ENCODE measurements at regions not wholly inside any gene's neighbourhood (a gene's known extent, or its start where the extent isn't known, plus 50 kb on each side); places are given as distances from the start of the nearest gene placed in this dataset.

- no peak overlapping the region for H3K4me3 ChIP-seq (replicated peaks in 1 of 3)
- intact Hi-C loops (cut with DNase I): no loop called here
- DNase-seq: no peak
- TF ChIP-seq POLR2A (IDR thresholded peaks at IDR 0.05): no peak
- no peak for TF ChIP-seq CTCF (IDR thresholded peaks at IDR 0.05)
- no peaks in the 10 kb centered on the region for H3K27me3 ChIP-seq
- no peaks in the 10 kb centered on the region for H3K9me3 ChIP-seq
- no peaks in the 10 kb centered on the region for H3K36me3 ChIP-seq
- no peaks in the 10 kb centered on the region for H3K4me1 ChIP-seq
- H3K27ac ChIP-seq: no peak overlapping the region
- 57 to 71% methylated on average over 2 of the region's 2 CpGs for WGBS, 2 donors
These were observed 789.9 kb upstream of the C9orf72 start for GRCh38 chr9:28363151-28363562.

GRCh38 chr9:28365020-28365640, 791.8 kb upstream of the C9orf72 start:
- intact Hi-C loops (cut with DNase I): no loop called here
- 78 to 80% methylated on average over 6 of the region's 6 CpGs for WGBS, 2 donors
- TF ChIP-seq POLR2A (IDR thresholded peaks at IDR 0.05) (no peak), CTCF (IDR thresholded peaks at IDR 0.05) (no peak)
- Histone ChIP-seq H3K27me3 (no peaks in the 10 kb centered on the region), H3K4me3 (replicated peaks in 1 of 3) (no peak overlapping the region), H3K4me1 (no peaks in the 10 kb centered on the region), H3K9me3 (no peaks in the 10 kb centered on the region), H3K27ac (no peak overlapping the region), H3K36me3 (no peaks in the 10 kb centered on the region)
- DNase-seq: no peak

- DNase-seq: no peak
- TF ChIP-seq CTCF (IDR thresholded peaks at IDR 0.05) (no peak), POLR2A (IDR thresholded peaks at IDR 0.05) (no peak)
- Histone ChIP-seq H3K27me3 (no peaks in the 10 kb centered on the region), H3K36me3 (no peaks in the 10 kb centered on the region), H3K27ac (no peak overlapping the region), H3K9me3 (no peaks in the 10 kb centered on the region), H3K4me1 (no peaks in the 10 kb centered on the region), H3K4me3 (replicated peaks in 1 of 3) (no peak overlapping the region)
- WGBS, 2 donors: 96% methylated on average over 2 of the region's 2 CpGs
- intact Hi-C loops (cut with DNase I): no loop called here
These were observed 792.4 kb upstream of the C9orf72 start for GRCh38 chr9:28365728-28366127.

GRCh38 chr9:28378231-28378630, 805.0 kb upstream of the C9orf72 start:
- no peak for DNase-seq
- intact Hi-C loops (cut with DNase I): no loop called here
- H3K4me3 ChIP-seq (replicated peaks in 1 of 3): no peak overlapping the region
- H3K27ac ChIP-seq: no peak overlapping the region
- H3K27me3 ChIP-seq: no peaks in the 10 kb centered on the region
- no peaks in the 10 kb centered on the region for H3K9me3 ChIP-seq
- no peaks in the 10 kb centered on the region for H3K4me1 ChIP-seq
- H3K36me3 ChIP-seq: no peaks in the 10 kb centered on the region
- TF ChIP-seq POLR2A (IDR thresholded peaks at IDR 0.05): no peak
- no peak for TF ChIP-seq CTCF (IDR thresholded peaks at IDR 0.05)
- 82 to 90% methylated on average over 1 of the region's 1 CpG for WGBS, 2 donors

GRCh38 chr9:28379082-28379481, 805.8 kb upstream of the C9orf72 start:
- no peak overlapping the region for H3K27ac ChIP-seq
- no peaks in the 10 kb centered on the region for H3K36me3 ChIP-seq
- intact Hi-C loops (cut with DNase I): no loop called here
- no peaks in the 10 kb centered on the region for H3K27me3 ChIP-seq
- H3K9me3 ChIP-seq: no peaks in the 10 kb centered on the region
- no peaks in the 10 kb centered on the region for H3K4me1 ChIP-seq
- TF ChIP-seq POLR2A (IDR thresholded peaks at IDR 0.05) (no peak), CTCF (IDR thresholded peaks at IDR 0.05) (no peak)
- DNase-seq: no peak
- no peak overlapping the region for H3K4me3 ChIP-seq (replicated peaks in 1 of 3)

All from thyroid gland (tissue), 4 donors.